ENCODE measurements at regions not wholly inside any gene's neighbourhood (a gene's known extent, or its start where the extent isn't known, plus 50 kb on each side); places are given as distances from the start of the nearest gene placed in this dataset.

GRCh38 chr12:77514511-77514910 is 316.2 kb upstream of the NAV3 start:
- DNase-seq (ENCODE audit: insufficient read length) (no peak), FAIRE-seq (no peak)
- TF ChIP-seq POLR2AphosphoS5 (IDR thresholded peaks at IDR 0.05; ENCODE audit: low read depth, low read length) (no peak), TAF1 (IDR thresholded peaks at IDR 0.05; ENCODE audit: borderline replicate concordance, low read depth, low read length) (no peak), POLR2A (IDR thresholded peaks at IDR 0.05; ENCODE audit: low read depth, low read length) (no peak)

- TF ChIP-seq POLR2AphosphoS5 (IDR thresholded peaks at IDR 0.05; ENCODE audit: low read depth, low read length), result no peak
- TF ChIP-seq TAF1 (IDR thresholded peaks at IDR 0.05; ENCODE audit: borderline replicate concordance, low read depth, low read length), result no peak
- no peak for TF ChIP-seq POLR2A (IDR thresholded peaks at IDR 0.05; ENCODE audit: low read depth, low read length)
- FAIRE-seq (no peak), DNase-seq (ENCODE audit: insufficient read length) (no peak)
Measured at GRCh38 chr12:77510985-77511384, 319.7 kb upstream of the NAV3 start.

DNA sequence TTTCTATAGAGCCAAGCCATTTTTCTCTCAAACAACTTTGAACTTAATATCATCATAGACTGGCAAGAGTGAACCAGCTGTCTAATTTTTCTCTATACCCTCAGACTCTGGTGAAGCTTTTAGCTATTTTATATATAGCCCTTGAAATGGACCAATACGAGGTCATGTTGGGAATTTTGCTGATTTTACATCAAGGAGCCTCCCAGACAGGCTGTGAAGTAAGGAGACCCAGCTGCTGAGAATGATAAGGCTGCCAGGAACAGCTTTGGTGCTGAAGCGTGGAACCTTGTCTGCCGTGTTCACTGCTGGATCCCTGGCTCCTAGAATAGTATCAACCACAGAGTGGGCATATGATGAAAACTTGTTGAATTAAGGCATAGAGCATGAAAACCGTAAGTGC is 326.2 kb upstream of the NAV3 start:
- FAIRE-seq, result no peak
- TF ChIP-seq POLR2A (IDR thresholded peaks at IDR 0.05; ENCODE audit: low read depth, low read length), result no peak
- no peak for TF ChIP-seq POLR2AphosphoS5 (IDR thresholded peaks at IDR 0.05; ENCODE audit: low read depth, low read length)
- no peak for TF ChIP-seq TAF1 (IDR thresholded peaks at IDR 0.05; ENCODE audit: borderline replicate concordance, low read depth, low read length)
- DNase-seq (ENCODE audit: insufficient read length), result no peak

- no peak for TF ChIP-seq POLR2AphosphoS5 (IDR thresholded peaks at IDR 0.05; ENCODE audit: low read depth, low read length)
- no peak for TF ChIP-seq TAF1 (IDR thresholded peaks at IDR 0.05; ENCODE audit: borderline replicate concordance, low read depth, low read length)
- no peak for TF ChIP-seq POLR2A (IDR thresholded peaks at IDR 0.05; ENCODE audit: low read depth, low read length)
- no peak for DNase-seq (ENCODE audit: insufficient read length)
- FAIRE-seq, result no peak
Measured at GRCh38 chr12:77500089-77500488, 330.6 kb upstream of the NAV3 start.

GRCh38 chr12:77497647-77498046 is 333.0 kb upstream of the NAV3 start:
- FAIRE-seq, result no peak
- DNase-seq (ENCODE audit: insufficient read length), result no peak
- TF ChIP-seq TAF1 (IDR thresholded peaks at IDR 0.05; ENCODE audit: borderline replicate concordance, low read depth, low read length), result no peak
- TF ChIP-seq POLR2AphosphoS5 (IDR thresholded peaks at IDR 0.05; ENCODE audit: low read depth, low read length), result no peak
- no peak for TF ChIP-seq POLR2A (IDR thresholded peaks at IDR 0.05; ENCODE audit: low read depth, low read length)

GRCh38 chr12:77496714-77497113 is 334.0 kb upstream of the NAV3 start:
- FAIRE-seq (no peak), DNase-seq (ENCODE audit: insufficient read length) (no peak)
- TF ChIP-seq TAF1 (IDR thresholded peaks at IDR 0.05; ENCODE audit: borderline replicate concordance, low read depth, low read length) (no peak), POLR2A (IDR thresholded peaks at IDR 0.05; ENCODE audit: low read depth, low read length) (no peak), POLR2AphosphoS5 (IDR thresholded peaks at IDR 0.05; ENCODE audit: low read depth, low read length) (no peak)

DNA sequence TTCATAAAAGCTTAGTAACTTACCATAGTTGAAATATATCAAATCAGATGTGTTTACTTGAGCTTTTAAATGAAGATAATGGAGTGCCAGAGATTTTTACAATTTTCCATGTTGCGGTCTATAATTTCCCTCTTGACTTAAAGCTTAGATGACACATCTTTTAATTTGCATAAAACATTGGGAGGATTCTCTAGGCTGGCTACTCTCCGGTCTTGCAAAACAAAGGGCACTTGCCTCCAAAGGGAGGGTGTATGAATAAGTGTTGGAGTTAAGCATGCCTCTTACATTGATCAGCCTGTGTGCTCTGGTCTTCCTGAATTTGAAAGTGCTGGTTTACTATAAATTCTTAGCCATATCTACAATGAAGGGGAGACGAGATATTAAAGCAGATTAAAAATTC is 336.4 kb upstream of the NAV3 start:
- DNase-seq (ENCODE audit: insufficient read length), result no peak
- no peak for TF ChIP-seq POLR2AphosphoS5 (IDR thresholded peaks at IDR 0.05; ENCODE audit: low read depth, low read length)
- TF ChIP-seq POLR2A (IDR thresholded peaks at IDR 0.05; ENCODE audit: low read depth, low read length), result no peak
- TF ChIP-seq TAF1 (IDR thresholded peaks at IDR 0.05; ENCODE audit: borderline replicate concordance, low read depth, low read length), result no peak
- FAIRE-seq, result no peak

DNA sequence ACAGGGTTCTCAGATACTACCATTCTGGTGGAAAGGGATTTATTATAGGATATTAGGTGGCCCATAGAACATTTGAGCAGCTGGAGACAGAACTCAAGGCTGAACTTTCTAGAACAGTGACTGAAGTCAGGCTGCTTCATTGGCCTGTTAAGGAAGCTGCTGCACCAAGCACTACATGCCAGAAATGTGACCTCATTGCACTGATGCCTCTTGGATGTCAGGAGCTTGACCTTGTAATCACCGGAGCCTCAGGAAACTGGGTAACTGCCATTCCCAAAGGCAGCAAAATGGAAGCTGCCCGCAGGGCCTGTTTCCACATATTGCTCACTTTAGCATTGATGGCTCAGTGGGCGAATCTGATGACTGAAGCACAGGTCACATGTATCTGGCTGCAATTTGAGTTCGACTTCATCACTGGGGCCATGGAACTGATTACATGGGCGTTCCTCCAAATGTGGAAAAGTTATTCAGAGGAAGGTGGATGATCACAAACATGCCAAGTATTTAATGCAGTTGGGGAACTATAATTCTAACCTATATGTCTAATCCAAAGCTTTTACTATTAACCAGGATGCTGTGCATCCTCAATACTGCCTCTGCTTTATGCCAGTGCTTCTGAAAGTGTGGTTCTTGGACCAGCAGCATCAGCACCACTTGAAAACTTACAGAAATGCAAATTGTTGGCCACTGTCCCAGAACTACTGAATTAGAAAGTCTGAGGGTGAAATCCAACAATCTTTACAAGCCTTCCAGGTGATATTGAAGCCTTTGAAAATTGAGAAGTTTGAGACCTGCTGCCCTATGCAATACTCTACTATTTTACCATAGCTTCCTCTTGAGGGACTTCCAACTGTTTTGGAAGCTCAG is 337.2 kb upstream of the NAV3 start:
- no peak for FAIRE-seq
- no peak for TF ChIP-seq POLR2AphosphoS5 (IDR thresholded peaks at IDR 0.05; ENCODE audit: low read depth, low read length)
- TF ChIP-seq TAF1 (IDR thresholded peaks at IDR 0.05; ENCODE audit: borderline replicate concordance, low read depth, low read length), result no peak
- no peak for TF ChIP-seq POLR2A (IDR thresholded peaks at IDR 0.05; ENCODE audit: low read depth, low read length)

DNA sequence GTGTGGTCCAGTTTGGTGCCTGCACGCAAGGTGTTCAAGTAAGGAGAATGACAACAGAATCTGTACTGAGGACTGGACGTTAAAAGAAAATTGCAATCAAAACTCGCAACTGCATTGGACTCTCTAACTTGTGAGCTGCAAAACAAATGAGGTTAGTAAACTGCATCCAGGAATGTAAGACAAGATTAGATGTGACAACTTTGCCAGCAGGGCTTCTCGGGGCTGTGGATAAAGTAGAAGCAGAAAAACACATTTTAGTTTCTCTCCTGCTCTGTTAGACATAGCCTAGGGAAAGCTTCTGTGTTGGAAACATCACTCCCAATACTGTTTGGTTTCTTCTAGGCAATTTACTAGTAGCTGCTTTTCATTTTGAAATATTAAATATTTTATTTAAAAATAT is 338.2 kb upstream of the NAV3 start:
- FAIRE-seq (no peak), DNase-seq (ENCODE audit: insufficient read length) (no peak)

More for the DNA sequence above, 337.2 kb upstream of the NAV3 start:
- no peak for DNase-seq (ENCODE audit: insufficient read length)

DNA sequence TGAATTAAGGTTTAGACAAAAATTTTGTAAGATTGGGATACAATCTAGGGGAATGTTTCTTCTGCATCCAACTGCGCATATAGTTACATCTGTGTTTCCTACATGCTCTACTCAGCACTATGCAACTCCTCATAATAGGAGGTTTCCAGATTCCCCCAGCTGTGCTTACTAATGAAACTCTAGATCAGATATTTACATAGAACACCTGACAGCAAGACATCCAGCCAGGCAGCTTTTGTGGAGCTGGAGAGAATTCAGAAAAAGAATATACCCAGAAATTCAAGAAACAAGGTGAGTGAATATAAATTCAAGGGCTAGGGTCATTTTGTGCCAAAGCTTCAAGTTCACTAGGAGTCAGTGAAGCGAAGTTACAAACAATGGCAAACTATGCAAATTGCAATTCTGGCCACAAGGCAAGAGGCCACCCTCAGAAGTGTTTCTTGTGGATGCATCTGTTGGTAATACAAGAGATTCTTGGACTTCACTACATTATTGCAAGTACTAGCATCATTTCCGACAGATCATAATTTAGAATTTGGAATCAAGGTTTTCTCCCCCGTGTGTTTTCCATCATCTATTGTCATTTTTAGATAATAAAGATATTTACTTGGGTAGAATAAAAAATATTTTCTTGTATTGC is 341.2 kb upstream of the NAV3 start:
- no peak for TF ChIP-seq TAF1 (IDR thresholded peaks at IDR 0.05; ENCODE audit: borderline replicate concordance, low read depth, low read length)
- TF ChIP-seq POLR2AphosphoS5 (IDR thresholded peaks at IDR 0.05; ENCODE audit: low read depth, low read length), result no peak
- no peak for TF ChIP-seq POLR2A (IDR thresholded peaks at IDR 0.05; ENCODE audit: low read depth, low read length)
- FAIRE-seq, result no peak
- no peak for DNase-seq (ENCODE audit: insufficient read length)

More for the DNA sequence above, 338.2 kb upstream of the NAV3 start:
- TF ChIP-seq POLR2AphosphoS5 (IDR thresholded peaks at IDR 0.05; ENCODE audit: low read depth, low read length) (no peak), TAF1 (IDR thresholded peaks at IDR 0.05; ENCODE audit: borderline replicate concordance, low read depth, low read length) (no peak), POLR2A (IDR thresholded peaks at IDR 0.05; ENCODE audit: low read depth, low read length) (no peak)

- DNase-seq (ENCODE audit: insufficient read length), result no peak
- TF ChIP-seq POLR2A (IDR thresholded peaks at IDR 0.05; ENCODE audit: low read depth, low read length) (no peak), POLR2AphosphoS5 (IDR thresholded peaks at IDR 0.05; ENCODE audit: low read depth, low read length) (no peak), TAF1 (IDR thresholded peaks at IDR 0.05; ENCODE audit: borderline replicate concordance, low read depth, low read length) (no peak)
- FAIRE-seq, result no peak
Measured at GRCh38 chr12:77488041-77488620, 342.6 kb upstream of the NAV3 start.

Data from GM12892 (cell line).